ENCODE measurements at regions not wholly inside any gene's neighbourhood (a gene's known extent, or its start where the extent isn't known, plus 50 kb on each side); places are given as distances from the start of the nearest gene placed in this dataset.

DNA sequence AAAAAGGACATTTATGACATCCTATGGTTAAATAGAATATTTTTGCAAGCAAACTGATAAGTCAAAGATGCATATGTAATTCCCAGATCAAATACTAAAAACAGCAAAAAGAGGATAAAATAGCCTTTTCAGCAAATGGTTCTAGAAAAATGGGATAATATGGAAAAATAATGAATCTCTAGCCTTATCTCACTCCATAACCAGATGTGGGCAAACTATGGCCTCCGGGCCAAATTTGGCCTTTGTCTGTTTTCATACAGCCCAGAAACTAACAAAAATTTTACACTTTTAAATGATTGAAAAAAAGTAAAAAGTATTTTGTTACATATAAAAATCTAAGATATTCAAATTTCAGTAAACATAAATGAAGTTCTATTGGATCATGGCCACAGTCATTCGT is 215.4 kb upstream of the PRSS1 start:
- no peak for TF ChIP-seq POLR2A (IDR thresholded peaks at IDR 0.05; ENCODE audit: low read depth, low read length)
- no peak for TF ChIP-seq TAF1 (IDR thresholded peaks at IDR 0.05; ENCODE audit: borderline replicate concordance, low read depth, low read length)

All from GM12892 (cell line).